NCI-H2227 treated with DMSO at 0.1 percent for 48 hours (cell line): ENCODE measurements at regions not wholly inside any gene's neighbourhood (a gene's known extent, or its start where the extent isn't known, plus 50 kb on each side); places are given as distances from the start of the nearest gene placed in this dataset.
"Not testable (repeated sequence)": the region's sequence is repeated elsewhere in the genome, so short reads cannot be mapped to it uniquely, and the experiment has no call there.

Source experiments
- DNase-seq: peaks from one replicate; lab custom pipeline; 2025; lab: John Stamatoyannopoulos, UW

GRCh38 chr10:22824984-22825383 lies 102.9 kb upstream of the ARMC3 start:
- DNase-seq, result no peak

GRCh38 chr10:22824520-22824919 lies 103.3 kb upstream of the ARMC3 start:
- no peak for DNase-seq

GRCh38 chr10:22823109-22823508 lies 104.7 kb upstream of the ARMC3 start:
- no peak for DNase-seq

GRCh38 chr10:22821921-22822320 lies 105.9 kb upstream of the ARMC3 start:
- not testable (repeated sequence) for DNase-seq

- no peak for DNase-seq
Observed at GRCh38 chr10:22821501-22821900, 106.4 kb upstream of the ARMC3 start.

GRCh38 chr10:22816298-22816653 lies 101.9 kb upstream of the PIP4K2A start:
- DNase-seq, result no peak

GRCh38 chr10:22810643-22811465 lies 96.5 kb upstream of the PIP4K2A start:
- DNase-seq, result no peak

- DNase-seq, result no peak
Observed at GRCh38 chr10:22807238-22807637, 92.9 kb upstream of the PIP4K2A start.

GRCh38 chr10:22805304-22805703 lies 90.9 kb upstream of the PIP4K2A start:
- peak; percentile 74 for DNase-seq

GRCh38 chr10:22803261-22803885 lies 89.0 kb upstream of the PIP4K2A start:
- no peak for DNase-seq

GRCh38 chr10:22801785-22802184 lies 87.4 kb upstream of the PIP4K2A start:
- no peak for DNase-seq

GRCh38 chr10:22797796-22798195 lies 83.4 kb upstream of the PIP4K2A start:
- not testable (repeated sequence) for DNase-seq

- no peak for DNase-seq
Observed at GRCh38 chr10:22795546-22795945, 81.2 kb upstream of the PIP4K2A start.

- no peak for DNase-seq
Observed at GRCh38 chr10:22792161-22792560, 77.8 kb upstream of the PIP4K2A start.

GRCh38 chr10:22791665-22792064 lies 77.3 kb upstream of the PIP4K2A start:
- no peak for DNase-seq

GRCh38 chr10:22784668-22785067 lies 70.3 kb upstream of the PIP4K2A start:
- DNase-seq, result no peak

GRCh38 chr10:22783807-22784206 lies 69.4 kb upstream of the PIP4K2A start:
- DNase-seq, result no peak

- DNase-seq, result no peak
Observed at GRCh38 chr10:22780474-22780885, 66.1 kb upstream of the PIP4K2A start.

- no peak for DNase-seq
Observed at GRCh38 chr10:22779331-22780019, 65.1 kb upstream of the PIP4K2A start.

GRCh38 chr10:22774102-22774501 lies 59.7 kb upstream of the PIP4K2A start:
- no peak for DNase-seq

- not testable (repeated sequence) for DNase-seq
Observed at GRCh38 chr10:22771631-22772030, 57.3 kb upstream of the PIP4K2A start.

- no peak for DNase-seq
Observed at GRCh38 chr10:22770270-22770669, 55.9 kb upstream of the PIP4K2A start.

- no peak for DNase-seq
Observed at GRCh38 chr10:22767859-22768258, 53.5 kb upstream of the PIP4K2A start.
